Left lobe of liver (tissue), 2 donors: ENCODE measurements at regions not wholly inside any gene's neighbourhood (a gene's known extent, or its start where the extent isn't known, plus 50 kb on each side); places are given as distances from the start of the nearest gene placed in this dataset.
A peak's percentile ranks its signal among the peaks of the same experiment; 100 is the strongest.

Experiments used
- ATAC-seq: fragments of 200-7000 bp; cut with Tn5 transposase; one replicate; pipeline ENCODE4 v1.9.1; 2020; ENCODE audit warnings: mild to moderate bottlenecking, moderate library complexity
- DNase-seq: peaks from one replicate; pipeline ENCODE4 v3.0.0-alpha.2; 2020; ENCODE audit warnings: low spot score
- donor health status: DM: no; HTN: no; CAD: no; lungs with moderate emphysema.
- donor health status: DM: no; HTN: yes; CAD: no.

- ATAC-seq, result no peak
- no peak for DNase-seq
Measured at GRCh38 chr13:33686772-33687480, 131.0 kb upstream of the RFC3 start.

GRCh38 chr13:33690354-33690753 is 127.6 kb upstream of the RFC3 start:
- ATAC-seq (no peak), DNase-seq (no peak)

GRCh38 chr13:33691980-33692379 is 126.0 kb upstream of the RFC3 start:
- ATAC-seq (no peak), DNase-seq (no peak)

GRCh38 chr13:33692531-33692930 is 125.4 kb upstream of the RFC3 start:
- no peak for ATAC-seq
- DNase-seq, result no peak

GRCh38 chr13:33694546-33694945 is 123.4 kb upstream of the RFC3 start:
- DNase-seq (no peak), ATAC-seq (no peak)

- DNase-seq (no peak), ATAC-seq (no peak)
Measured at GRCh38 chr13:33696530-33696929, 121.4 kb upstream of the RFC3 start.

- DNase-seq (no peak), ATAC-seq (no peak)
Measured at GRCh38 chr13:33697926-33698325, 120.0 kb upstream of the RFC3 start.

- ATAC-seq, result no peak
- no peak for DNase-seq
Measured at GRCh38 chr13:33707449-33707848, 110.5 kb upstream of the RFC3 start.

- ATAC-seq, result no peak
Measured at GRCh38 chr13:33710924-33711323, 107.0 kb upstream of the RFC3 start.

GRCh38 chr13:33711436-33711835 is 106.5 kb upstream of the RFC3 start:
- no peak for DNase-seq
- ATAC-seq, result no peak

More at GRCh38 chr13:33710924-33711323, 107.0 kb upstream of the RFC3 start:
- DNase-seq, result no peak

- ATAC-seq, result no peak
- DNase-seq, result no peak
Measured at GRCh38 chr13:33717775-33718174, 100.2 kb upstream of the RFC3 start.

GRCh38 chr13:33721724-33722123 is 96.2 kb upstream of the RFC3 start:
- no peak for ATAC-seq

GRCh38 chr13:33722216-33722915 is 95.6 kb upstream of the RFC3 start:
- DNase-seq, result no peak
- ATAC-seq, result no peak

More at GRCh38 chr13:33721724-33722123, 96.2 kb upstream of the RFC3 start:
- DNase-seq, result no peak

- DNase-seq, result no peak
- peak; percentile 65 for ATAC-seq
Measured at GRCh38 chr13:33723365-33723764, 94.6 kb upstream of the RFC3 start.

- ATAC-seq, result peak; percentile 96
- peak; percentile 76 for DNase-seq
Measured at GRCh38 chr13:33723772-33724435, 94.0 kb upstream of the RFC3 start.

GRCh38 chr13:33725340-33725739 is 92.6 kb upstream of the RFC3 start:
- no peak for DNase-seq
- no peak for ATAC-seq

- no peak for DNase-seq
- no peak for ATAC-seq
Measured at GRCh38 chr13:33727297-33728083, 90.5 kb upstream of the RFC3 start.

- DNase-seq, result peak; percentile 47
- ATAC-seq, result peak; percentile 67
Measured at GRCh38 chr13:33728271-33729037, 89.5 kb upstream of the RFC3 start.

- peak; percentile 37 for ATAC-seq
- DNase-seq, result no peak
Measured at GRCh38 chr13:33730147-33730546, 87.8 kb upstream of the RFC3 start.

GRCh38 chr13:33730619-33731018 is 87.3 kb upstream of the RFC3 start:
- DNase-seq, result no peak
- ATAC-seq, result no peak
